Bronchial epithelial cell (primary cell): ENCODE measurements at regions not wholly inside any gene's neighbourhood (a gene's known extent, or its start where the extent isn't known, plus 50 kb on each side); places are given as distances from the start of the nearest gene placed in this dataset.
A peak's percentile ranks its signal among the peaks of the same experiment; 100 is the strongest.

Source experiments
- DNase-seq: peaks from one replicate; pipeline ENCODE4 v3.0.0-alpha.2; 2010; ENCODE audit warnings: low read depth
- FAIRE-seq: peaks from 2 replicates; lab custom pipeline; 2011; peaks lifted over from hg19 to GRCh38; lab: Jason Lieb, UNC
- H3K27me3 ChIP-seq: 2 replicates; pipeline ENCODE4 v1.5.1; 2011; ENCODE audit warnings: low read length; ENCODE audit not compliant: control insufficient read depth, insufficient read depth
- H3K36me3 ChIP-seq: 2 replicates; pipeline ENCODE4 v1.5.1; 2011; ENCODE audit warnings: low read length; ENCODE audit not compliant: control insufficient read depth, insufficient read depth
- H3K4me3 ChIP-seq: 2 replicates; pipeline ENCODE4 v1.5.1; 2011; ENCODE audit warnings: mild to moderate bottlenecking, low read depth, low read length, control low read depth
- CTCF ChIP-seq: IDR thresholded peaks from 2 replicates; pipeline ENCODE4 v1.5.1; 2011; ENCODE audit warnings: mild to moderate bottlenecking, moderate library complexity, low read length, control low read depth, inconsistent platforms; ENCODE audit not compliant: insufficient read depth, severe bottlenecking

- no peak for TF ChIP-seq CTCF
- no peak for FAIRE-seq
- Histone ChIP-seq H3K27me3 (no peaks in the 10 kb centered on the region), H3K36me3 (no peaks in the 10 kb centered on the region), H3K4me3 (no peak overlapping the region)
- no peak for DNase-seq
Observed at GRCh38 chr11:15326520-15326919, 211.8 kb downstream of the INSC start.

- DNase-seq (peak; percentile 26), FAIRE-seq (no peak)
- Histone ChIP-seq H3K4me3 (no peak overlapping the region), H3K27me3 (no peaks in the 10 kb centered on the region), H3K36me3 (no peaks in the 10 kb centered on the region)
- peak; percentile 74 for TF ChIP-seq CTCF
Observed at GRCh38 chr11:15327786-15328231, 213.1 kb downstream of the INSC start.

- H3K4me3 ChIP-seq: no peak overlapping the region
- no peak for FAIRE-seq
- TF ChIP-seq CTCF: no peak
- DNase-seq: no peak
- no peaks in the 10 kb centered on the region for H3K27me3 ChIP-seq
- H3K36me3 ChIP-seq: no peaks in the 10 kb centered on the region
Observed at GRCh38 chr11:15333407-15333806, 218.7 kb downstream of the INSC start.

GRCh38 chr11:15334766-15335165, 220.0 kb downstream of the INSC start:
- FAIRE-seq (no peak), DNase-seq (no peak)
- Histone ChIP-seq H3K4me3 (no peak overlapping the region), H3K36me3 (no peaks in the 10 kb centered on the region), H3K27me3 (no peaks in the 10 kb centered on the region)
- TF ChIP-seq CTCF: no peak

- H3K27me3 ChIP-seq: no peaks in the 10 kb centered on the region
- FAIRE-seq (no peak), DNase-seq (peak; percentile 26)
- no peak overlapping the region for H3K4me3 ChIP-seq
- no peak for TF ChIP-seq CTCF
- H3K36me3 ChIP-seq: no peaks in the 10 kb centered on the region
Observed at GRCh38 chr11:15336021-15336420, 221.3 kb downstream of the INSC start.

GRCh38 chr11:15339302-15339701, 224.6 kb downstream of the INSC start:
- no peak for FAIRE-seq
- no peak for DNase-seq
- H3K27me3 ChIP-seq: no peaks in the 10 kb centered on the region
- H3K4me3 ChIP-seq: no peak overlapping the region
- TF ChIP-seq CTCF: no peak
- no peaks in the 10 kb centered on the region for H3K36me3 ChIP-seq
